H1 (cell line): ENCODE measurements at regions not wholly inside any gene's neighbourhood (a gene's known extent, or its start where the extent isn't known, plus 50 kb on each side); places are given as distances from the start of the nearest gene placed in this dataset.

Experiments used
- CHD1 ChIP-seq: IDR thresholded peaks from 2 replicates; pipeline ENCODE4 v1.6.1; 2012; ENCODE audit warnings: low read depth, low read length, improper control_type of control experiment
- FOSL1 ChIP-seq: IDR thresholded peaks from 2 replicates; pipeline ENCODE4 v1.6.1; 2011; ENCODE audit warnings: mild to moderate bottlenecking, low read depth, low read length, moderate library complexity; ENCODE audit not compliant: insufficient read depth
- MAX ChIP-seq: IDR thresholded peaks from 2 replicates; pipeline ENCODE4 v1.6.1; 2012; ENCODE audit warnings: inconsistent platforms
- TCF12 ChIP-seq: IDR thresholded peaks from 2 replicates; pipeline ENCODE4 v1.6.1; 2011; ENCODE audit warnings: low read depth, mild to moderate bottlenecking, low read length
- TF ChIP-seq, protein P1 (sequence below), 3 experiments: IDR thresholded peaks; 1 replicate in 2 of 3; 2 replicates in 1 of 3; pipeline versions ENCODE4 v1.5.1 to v1.6.1; 2011; ENCODE audit warnings: low read length in 3 of 3, mild to moderate bottlenecking in 3 of 3, inconsistent platforms in 2 of 3, low read depth in 1 of 3, moderate library complexity in 1 of 3; ENCODE audit not compliant: insufficient read depth in 1 of 3; ENCODE audit errors: control extremely low read depth in 1 of 3

DNA sequence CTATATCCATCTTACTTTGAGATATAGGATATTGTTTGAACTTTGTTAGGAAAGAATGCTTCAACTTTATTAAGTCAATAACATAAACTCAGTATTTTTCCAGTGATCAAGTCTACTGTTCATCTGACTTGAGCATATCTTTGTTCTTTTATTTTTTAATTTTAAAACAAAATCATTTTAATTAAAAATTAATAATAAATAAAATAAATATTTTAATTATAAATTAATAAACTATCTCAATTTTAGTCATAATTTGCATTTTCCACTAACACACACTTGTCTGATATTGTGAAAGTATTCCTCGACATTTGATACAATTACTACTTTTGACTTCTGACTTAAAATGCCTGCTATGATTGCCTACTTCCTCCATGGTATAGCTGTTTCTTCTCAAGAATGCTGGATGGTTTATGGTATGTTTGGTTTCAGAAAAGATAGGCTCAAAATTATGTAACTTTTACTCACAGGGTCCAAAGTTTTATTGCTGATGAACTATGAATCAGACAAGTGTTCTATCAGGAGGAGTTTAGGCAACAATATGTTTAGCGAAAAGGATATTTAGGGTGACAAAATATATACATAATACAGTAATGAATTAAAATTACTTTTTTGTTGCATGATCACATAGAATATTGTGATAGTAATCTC lies 1132.3 kb upstream of the PCDH10 start (continued):
- TF ChIP-seq, protein P1, sequence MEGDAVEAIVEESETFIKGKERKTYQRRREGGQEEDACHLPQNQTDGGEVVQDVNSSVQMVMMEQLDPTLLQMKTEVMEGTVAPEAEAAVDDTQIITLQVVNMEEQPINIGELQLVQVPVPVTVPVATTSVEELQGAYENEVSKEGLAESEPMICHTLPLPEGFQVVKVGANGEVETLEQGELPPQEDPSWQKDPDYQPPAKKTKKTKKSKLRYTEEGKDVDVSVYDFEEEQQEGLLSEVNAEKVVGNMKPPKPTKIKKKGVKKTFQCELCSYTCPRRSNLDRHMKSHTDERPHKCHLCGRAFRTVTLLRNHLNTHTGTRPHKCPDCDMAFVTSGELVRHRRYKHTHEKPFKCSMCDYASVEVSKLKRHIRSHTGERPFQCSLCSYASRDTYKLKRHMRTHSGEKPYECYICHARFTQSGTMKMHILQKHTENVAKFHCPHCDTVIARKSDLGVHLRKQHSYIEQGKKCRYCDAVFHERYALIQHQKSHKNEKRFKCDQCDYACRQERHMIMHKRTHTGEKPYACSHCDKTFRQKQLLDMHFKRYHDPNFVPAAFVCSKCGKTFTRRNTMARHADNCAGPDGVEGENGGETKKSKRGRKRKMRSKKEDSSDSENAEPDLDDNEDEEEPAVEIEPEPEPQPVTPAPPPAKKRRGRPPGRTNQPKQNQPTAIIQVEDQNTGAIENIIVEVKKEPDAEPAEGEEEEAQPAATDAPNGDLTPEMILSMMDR (IDR thresholded peaks at IDR 0.05; ENCODE audit: control extremely low read depth in 1 of 3, insufficient read depth in 1 of 3, low read depth in 1 of 3, low read length in 3 of 3): no peak
- TF ChIP-seq CHD1 (no peak), TCF12 (no peak), MAX (no peak), FOSL1 (no peak)
